ENCODE measurements at regions not wholly inside any gene's neighbourhood (a gene's known extent, or its start where the extent isn't known, plus 50 kb on each side); places are given as distances from the start of the nearest gene placed in this dataset.

DNA sequence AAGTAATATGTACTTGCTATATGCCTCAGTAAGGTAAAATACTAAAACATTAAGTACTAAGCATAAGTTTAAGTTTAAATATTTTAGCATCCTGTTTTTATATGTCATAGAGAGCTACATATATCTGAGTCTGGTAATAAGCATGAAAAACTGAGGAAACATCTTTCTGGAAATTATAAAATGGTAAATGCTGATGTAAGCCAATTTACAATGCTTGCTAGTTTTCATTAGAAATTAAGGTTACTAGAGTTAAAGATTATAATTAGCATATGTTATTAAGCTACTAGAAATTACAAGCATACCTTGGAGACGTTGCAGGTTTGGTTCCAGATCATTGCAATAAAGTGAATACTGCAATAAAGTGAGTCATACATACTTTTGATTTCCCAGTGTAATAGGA lies 477.0 kb upstream of the LRRC7 start:
- TF ChIP-seq FOXA1 (IDR thresholded peaks at IDR 0.05) (no peak), ELF4 (IDR thresholded peaks at IDR 0.05) (no peak), SUZ12 (IDR thresholded peaks at IDR 0.05) (no peak), BHLHE40 (IDR thresholded peaks at IDR 0.05; ENCODE audit: borderline replicate concordance) (no peak)

Data from HEK293T (cell line).